Thyroid gland (tissue), 4 donors: ENCODE measurements at regions not wholly inside any gene's neighbourhood (a gene's known extent, or its start where the extent isn't known, plus 50 kb on each side); places are given as distances from the start of the nearest gene placed in this dataset.

Experiments used
- POLR2A ChIP-seq, 2 donors: fragments of 450-650 bp; IDR thresholded peaks; one replicate each; pipeline ENCODE4 v1.6.1; 2017; ENCODE audit warnings: antibody characterized with exemption in 2 of 2, mild to moderate bottlenecking in 2 of 2, moderate library complexity in 1 of 2
- TF ChIP-seq, protein P1 (sequence below), 6 experiments: fragments of 200-600 bp in 3 of 6; fragments of 450-650 bp in 3 of 6; sonication (generic) in 3 of 6; IDR thresholded peaks; one replicate each; pipeline ENCODE4 v1.5.1; 2016 to 2019; ENCODE audit warnings: antibody characterized with exemption in 6 of 6, mild to moderate bottlenecking in 2 of 6, inconsistent platforms in 1 of 6, moderate library complexity in 1 of 6

- TF ChIP-seq, protein P1, sequence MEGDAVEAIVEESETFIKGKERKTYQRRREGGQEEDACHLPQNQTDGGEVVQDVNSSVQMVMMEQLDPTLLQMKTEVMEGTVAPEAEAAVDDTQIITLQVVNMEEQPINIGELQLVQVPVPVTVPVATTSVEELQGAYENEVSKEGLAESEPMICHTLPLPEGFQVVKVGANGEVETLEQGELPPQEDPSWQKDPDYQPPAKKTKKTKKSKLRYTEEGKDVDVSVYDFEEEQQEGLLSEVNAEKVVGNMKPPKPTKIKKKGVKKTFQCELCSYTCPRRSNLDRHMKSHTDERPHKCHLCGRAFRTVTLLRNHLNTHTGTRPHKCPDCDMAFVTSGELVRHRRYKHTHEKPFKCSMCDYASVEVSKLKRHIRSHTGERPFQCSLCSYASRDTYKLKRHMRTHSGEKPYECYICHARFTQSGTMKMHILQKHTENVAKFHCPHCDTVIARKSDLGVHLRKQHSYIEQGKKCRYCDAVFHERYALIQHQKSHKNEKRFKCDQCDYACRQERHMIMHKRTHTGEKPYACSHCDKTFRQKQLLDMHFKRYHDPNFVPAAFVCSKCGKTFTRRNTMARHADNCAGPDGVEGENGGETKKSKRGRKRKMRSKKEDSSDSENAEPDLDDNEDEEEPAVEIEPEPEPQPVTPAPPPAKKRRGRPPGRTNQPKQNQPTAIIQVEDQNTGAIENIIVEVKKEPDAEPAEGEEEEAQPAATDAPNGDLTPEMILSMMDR (IDR thresholded peaks at IDR 0.05): no peak
- TF ChIP-seq POLR2A (IDR thresholded peaks at IDR 0.05): no peak
Observed at GRCh38 chr11:91688672-91689071, 535.9 kb upstream of the FAT3 start.
